ENCODE measurements at regions not wholly inside any gene's neighbourhood (a gene's known extent, or its start where the extent isn't known, plus 50 kb on each side); places are given as distances from the start of the nearest gene placed in this dataset.

DNA sequence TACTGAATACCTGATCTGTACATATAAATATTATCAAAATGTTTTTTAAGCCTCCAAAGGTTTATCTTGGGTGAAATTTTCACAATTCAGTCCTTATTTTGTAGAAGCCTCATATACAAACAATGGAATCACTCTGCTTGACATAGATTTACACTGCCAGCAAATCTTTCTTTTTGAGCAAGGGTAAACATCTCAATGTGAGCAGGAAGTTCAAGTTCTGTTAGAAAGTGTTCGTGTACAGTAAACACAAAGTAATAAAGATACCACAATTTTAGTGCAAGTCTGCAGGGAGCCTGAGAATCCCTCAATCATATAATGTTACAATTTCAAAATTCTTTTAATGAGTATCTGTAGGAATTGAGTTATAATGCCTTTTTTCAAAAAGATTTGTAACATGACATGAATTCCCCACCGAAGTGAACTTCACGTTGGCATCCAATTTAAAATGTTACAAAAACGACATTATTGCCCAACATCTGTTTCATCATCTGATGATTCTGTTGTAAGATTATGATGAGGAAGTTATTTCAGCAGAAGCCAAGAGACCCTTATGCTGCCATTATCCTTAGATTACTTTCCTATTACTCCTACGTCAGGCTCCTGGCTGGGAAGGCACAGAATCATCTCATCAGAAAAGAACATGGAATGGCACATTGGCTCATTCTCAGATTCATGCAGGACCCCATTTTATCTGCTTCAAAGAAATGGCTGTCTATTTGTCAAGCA lies 283.9 kb upstream of the ACVR2A start:
- POLR2A ChIA-PET (ENCODE audit: unreplicated experiment): no interaction called here
- Histone ChIP-seq H3K4me2 (ENCODE audit: low read length) (no peak overlapping the region), H3K36me3 (ENCODE audit: low read depth, low read length) (no peaks in the 10 kb centered on the region), H3K4me3 (ENCODE audit: low read length) (no peak overlapping the region), H3K9me2 (replicated peaks; ENCODE audit: low read length) (no peaks in the 10 kb centered on the region), H3K27me3 (ENCODE audit: low read length) (no peaks in the 10 kb centered on the region), H3K4me1 (ENCODE audit: insufficient read depth, low read length) (no peaks in the 10 kb centered on the region), H3K9ac (ENCODE audit: low read length) (no peak overlapping the region), H2AFZ (ENCODE audit: low read length) (no peak overlapping the region), H3K79me2 (ENCODE audit: low read length) (no peaks in the 10 kb centered on the region), H3K27ac (ENCODE audit: low read length) (no peak overlapping the region), H4K20me1 (ENCODE audit: low read length) (no peaks in the 10 kb centered on the region), H3F3A (ENCODE audit: low read length, unreplicated experiment) (no peaks in the 10 kb centered on the region), H3K9me3 (ENCODE audit: low read length) (no peaks in the 10 kb centered on the region)
- no TSS peak for BruUV-seq (replicated peaks)
- CTCF ChIA-PET: no interaction called here
- DNase-seq (no peak), ATAC-seq (no peak)
- TF ChIP-seq EZH2phosphoT487 (IDR thresholded peaks at IDR 0.05; ENCODE audit: borderline replicate concordance, low read length) (no peak), EZH2 (IDR thresholded peaks at IDR 0.05; ENCODE audit: low read length, unreplicated experiment) (no peak)
- TF ChIP-seq, protein P1, sequence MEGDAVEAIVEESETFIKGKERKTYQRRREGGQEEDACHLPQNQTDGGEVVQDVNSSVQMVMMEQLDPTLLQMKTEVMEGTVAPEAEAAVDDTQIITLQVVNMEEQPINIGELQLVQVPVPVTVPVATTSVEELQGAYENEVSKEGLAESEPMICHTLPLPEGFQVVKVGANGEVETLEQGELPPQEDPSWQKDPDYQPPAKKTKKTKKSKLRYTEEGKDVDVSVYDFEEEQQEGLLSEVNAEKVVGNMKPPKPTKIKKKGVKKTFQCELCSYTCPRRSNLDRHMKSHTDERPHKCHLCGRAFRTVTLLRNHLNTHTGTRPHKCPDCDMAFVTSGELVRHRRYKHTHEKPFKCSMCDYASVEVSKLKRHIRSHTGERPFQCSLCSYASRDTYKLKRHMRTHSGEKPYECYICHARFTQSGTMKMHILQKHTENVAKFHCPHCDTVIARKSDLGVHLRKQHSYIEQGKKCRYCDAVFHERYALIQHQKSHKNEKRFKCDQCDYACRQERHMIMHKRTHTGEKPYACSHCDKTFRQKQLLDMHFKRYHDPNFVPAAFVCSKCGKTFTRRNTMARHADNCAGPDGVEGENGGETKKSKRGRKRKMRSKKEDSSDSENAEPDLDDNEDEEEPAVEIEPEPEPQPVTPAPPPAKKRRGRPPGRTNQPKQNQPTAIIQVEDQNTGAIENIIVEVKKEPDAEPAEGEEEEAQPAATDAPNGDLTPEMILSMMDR (conservative IDR thresholded peaks at IDR 0.05; ENCODE audit: low read depth, low read length): no peak
- intact Hi-C loops (cut with micrococcal nuclease): no loop called here

DNA sequence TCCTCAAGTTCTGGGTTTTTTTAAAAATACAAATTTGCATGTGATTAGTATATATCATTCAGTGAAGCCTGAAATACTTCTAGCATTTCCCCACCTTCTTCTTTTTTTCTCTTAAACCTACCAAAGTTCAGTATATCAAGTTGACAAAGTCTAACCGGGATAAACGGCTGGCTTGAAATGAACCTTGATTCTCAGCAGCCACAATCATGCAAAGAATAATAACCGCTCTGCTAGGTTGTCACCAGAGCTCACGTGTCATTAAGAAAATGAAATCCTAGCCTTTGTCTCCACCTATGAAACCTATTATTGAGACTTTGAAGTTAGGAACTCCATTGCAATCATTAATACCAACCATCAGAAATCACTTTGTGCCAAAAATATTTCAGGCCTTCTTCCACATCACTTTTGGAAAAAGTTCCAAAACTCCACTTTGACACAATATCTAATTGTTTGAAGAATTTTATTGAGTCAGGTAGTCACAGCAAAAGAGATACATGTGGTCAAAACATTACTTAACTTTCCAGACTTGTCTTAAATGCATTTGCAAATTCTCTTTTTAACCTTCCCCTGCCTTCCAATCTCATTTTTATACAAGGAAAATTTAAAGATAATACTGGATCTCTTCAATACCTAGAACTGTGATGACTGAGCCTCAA lies 285.6 kb upstream of the ACVR2A start:
- no peaks in the 10 kb centered on the region for H3F3A ChIP-seq (ENCODE audit: low read length, unreplicated experiment)
- no peaks in the 10 kb centered on the region for H3K79me2 ChIP-seq (ENCODE audit: low read length)
- no peaks in the 10 kb centered on the region for H3K9me2 ChIP-seq (replicated peaks; ENCODE audit: low read length)
- ChIA-PET POLR2A (ENCODE audit: unreplicated experiment) (no interaction called here), CTCF (no interaction called here)
- no peak overlapping the region for H3K4me2 ChIP-seq (ENCODE audit: low read length)
- H3K9me3 ChIP-seq (ENCODE audit: low read length): no peaks in the 10 kb centered on the region
- no peaks in the 10 kb centered on the region for H3K27me3 ChIP-seq (ENCODE audit: low read length)
- no TSS peak for BruUV-seq (replicated peaks)
- intact Hi-C loops (cut with micrococcal nuclease): no loop called here
- H3K4me3 ChIP-seq (ENCODE audit: low read length): no peak overlapping the region
- H3K27ac ChIP-seq (ENCODE audit: low read length): no peak overlapping the region
- H4K20me1 ChIP-seq (ENCODE audit: low read length): no peaks in the 10 kb centered on the region
- no peak overlapping the region for H2AFZ ChIP-seq (ENCODE audit: low read length)
- no peak overlapping the region for H3K9ac ChIP-seq (ENCODE audit: low read length)
- no peak for TF ChIP-seq EZH2 (IDR thresholded peaks at IDR 0.05; ENCODE audit: low read length, unreplicated experiment)
- TF ChIP-seq EZH2phosphoT487 (IDR thresholded peaks at IDR 0.05; ENCODE audit: borderline replicate concordance, low read length): no peak
- TF ChIP-seq, protein P1 (conservative IDR thresholded peaks at IDR 0.05; ENCODE audit: low read depth, low read length): no peak
- ATAC-seq: no peak
- no peaks in the 10 kb centered on the region for H3K4me1 ChIP-seq (ENCODE audit: insufficient read depth, low read length)
- DNase-seq: no peak
- H3K36me3 ChIP-seq (ENCODE audit: low read depth, low read length): no peaks in the 10 kb centered on the region

DNA sequence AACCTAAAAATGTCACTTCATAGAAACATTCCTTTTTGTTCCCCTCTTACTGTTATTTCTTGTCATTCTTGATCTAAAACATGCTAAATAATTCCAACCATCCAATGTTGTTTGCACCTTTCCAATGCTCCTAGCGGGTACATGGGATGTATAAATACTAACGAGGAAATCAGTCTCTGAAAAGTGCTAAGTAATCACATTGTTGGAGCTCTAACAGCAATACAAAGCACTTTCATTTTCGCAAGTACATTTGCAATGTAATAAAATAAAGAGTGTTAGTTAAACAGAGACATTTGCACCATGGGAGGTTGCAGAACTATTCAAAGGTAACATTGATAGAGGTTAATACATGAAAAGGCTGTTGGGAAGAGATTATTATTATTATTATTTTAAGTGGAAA lies 286.2 kb upstream of the ACVR2A start:
- intact Hi-C loops (cut with micrococcal nuclease): no loop called here
- no peak overlapping the region for H3K4me2 ChIP-seq (ENCODE audit: low read length)
- CTCF ChIA-PET: no interaction called here
- POLR2A ChIA-PET (ENCODE audit: unreplicated experiment): no interaction called here
- TF ChIP-seq, protein P1 (conservative IDR thresholded peaks at IDR 0.05; ENCODE audit: low read depth, low read length): no peak
- no peak for TF ChIP-seq EZH2 (IDR thresholded peaks at IDR 0.05; ENCODE audit: low read length, unreplicated experiment)
- no peak for TF ChIP-seq EZH2phosphoT487 (IDR thresholded peaks at IDR 0.05; ENCODE audit: borderline replicate concordance, low read length)
- no peaks in the 10 kb centered on the region for H3K36me3 ChIP-seq (ENCODE audit: low read depth, low read length)
- no peaks in the 10 kb centered on the region for H3F3A ChIP-seq (ENCODE audit: low read length, unreplicated experiment)
- no peaks in the 10 kb centered on the region for H3K9me3 ChIP-seq (ENCODE audit: low read length)
- no peaks in the 10 kb centered on the region for H3K9me2 ChIP-seq (replicated peaks; ENCODE audit: low read length)
- H3K79me2 ChIP-seq (ENCODE audit: low read length): no peaks in the 10 kb centered on the region
- H2AFZ ChIP-seq (ENCODE audit: low read length): no peak overlapping the region
- H3K27me3 ChIP-seq (ENCODE audit: low read length): no peaks in the 10 kb centered on the region
- no peak overlapping the region for H3K9ac ChIP-seq (ENCODE audit: low read length)
- no peak overlapping the region for H3K27ac ChIP-seq (ENCODE audit: low read length)
- DNase-seq: no peak
- ATAC-seq: no peak
- no TSS peak for BruUV-seq (replicated peaks)
- H3K4me1 ChIP-seq (ENCODE audit: insufficient read depth, low read length): no peaks in the 10 kb centered on the region
- no peaks in the 10 kb centered on the region for H4K20me1 ChIP-seq (ENCODE audit: low read length)
- no peak overlapping the region for H3K4me3 ChIP-seq (ENCODE audit: low read length)

All from PC-3 (cell line).